Non-pigmented ciliary epithelial cell (primary cell): ENCODE measurements at regions not wholly inside any gene's neighbourhood (a gene's known extent, or its start where the extent isn't known, plus 50 kb on each side); places are given as distances from the start of the nearest gene placed in this dataset.
"Not testable (repeated sequence)": the region's sequence is repeated elsewhere in the genome, so short reads cannot be mapped to it uniquely, and the experiment has no call there.

Experiments used
- DNase-seq: peaks from one replicate; pipeline ENCODE4 v3.0.0-alpha.2; 2010; ENCODE audit warnings: low read depth

DNA sequence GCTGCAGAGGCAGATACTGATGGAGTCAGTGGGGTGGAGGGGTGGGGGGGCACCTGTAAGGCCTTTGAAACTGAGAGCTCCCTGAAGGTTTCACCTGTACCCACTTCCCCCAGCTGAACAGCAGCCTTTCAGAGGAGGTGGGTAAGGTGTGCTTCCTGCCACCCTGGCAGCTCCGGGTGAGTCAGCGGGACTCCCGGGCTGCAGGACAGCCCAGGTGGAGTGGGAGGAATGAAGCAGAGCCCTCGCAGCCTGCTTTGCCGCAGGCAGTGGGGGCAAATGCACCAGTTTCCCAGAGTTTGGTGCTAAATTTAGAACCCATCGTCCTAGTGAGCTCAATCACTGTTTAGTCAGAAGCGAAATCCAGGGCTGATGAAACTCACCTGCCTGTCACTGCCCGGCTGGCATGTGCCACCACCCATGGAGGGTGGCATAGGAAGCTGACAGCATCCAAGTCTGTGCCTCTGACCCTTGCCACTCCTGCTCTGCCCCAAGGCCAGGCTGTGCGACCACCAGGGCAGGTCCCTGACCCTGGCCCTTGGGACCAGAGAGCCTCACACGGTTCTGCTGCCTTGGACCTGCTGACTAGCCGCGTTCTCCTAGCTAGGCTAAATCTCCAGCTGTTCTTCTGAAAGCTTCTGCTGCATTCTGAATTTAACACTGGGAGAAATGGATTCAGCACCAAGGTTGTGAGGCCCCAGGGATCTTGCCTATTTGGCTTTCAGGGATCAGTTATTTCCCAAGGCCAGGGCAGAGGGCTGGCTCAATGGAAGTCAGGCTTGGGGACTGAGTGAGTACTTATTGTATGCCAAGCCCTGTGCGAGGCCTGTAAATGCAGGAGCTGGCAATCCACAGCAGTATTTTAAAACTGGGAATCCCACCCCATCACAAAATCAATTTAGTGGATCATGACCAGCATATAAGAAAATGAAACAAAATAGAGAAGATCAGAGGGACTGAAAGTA lies 67.3 kb upstream of the RASGRF1 start:
- DNase-seq: no peak

DNA sequence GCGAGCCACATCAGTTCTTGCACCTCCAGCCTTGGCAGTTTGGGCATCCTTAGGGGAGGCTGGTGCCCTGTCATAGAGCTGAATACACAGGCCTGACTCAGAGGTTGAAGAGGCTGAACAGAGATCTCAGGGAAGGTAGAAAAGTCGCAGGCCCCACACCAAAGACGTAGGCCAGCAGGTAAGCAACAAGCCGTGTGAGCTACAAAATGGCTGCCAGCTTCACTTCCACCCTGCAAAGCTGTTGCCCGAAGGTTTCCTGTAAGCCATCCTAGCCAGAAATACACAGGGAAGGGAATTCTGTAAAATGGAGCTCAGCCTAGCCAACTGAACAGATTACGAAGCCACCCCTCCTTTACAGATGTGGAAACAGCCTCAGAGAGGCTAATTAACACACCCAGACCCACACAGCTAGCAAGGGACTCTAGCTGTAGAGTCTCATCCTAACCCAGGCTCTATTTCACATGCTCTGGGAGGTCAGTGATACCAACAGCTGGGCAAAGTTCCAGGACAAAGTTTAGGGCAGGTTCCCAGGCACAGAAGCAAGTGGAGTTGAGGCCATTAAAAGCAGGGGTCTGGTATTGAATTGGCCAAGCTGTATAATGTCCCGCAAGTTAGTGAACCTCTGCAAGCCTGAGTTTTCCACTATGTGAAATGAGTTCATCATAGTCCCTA lies 66.3 kb upstream of the RASGRF1 start:
- no peak for DNase-seq

DNA sequence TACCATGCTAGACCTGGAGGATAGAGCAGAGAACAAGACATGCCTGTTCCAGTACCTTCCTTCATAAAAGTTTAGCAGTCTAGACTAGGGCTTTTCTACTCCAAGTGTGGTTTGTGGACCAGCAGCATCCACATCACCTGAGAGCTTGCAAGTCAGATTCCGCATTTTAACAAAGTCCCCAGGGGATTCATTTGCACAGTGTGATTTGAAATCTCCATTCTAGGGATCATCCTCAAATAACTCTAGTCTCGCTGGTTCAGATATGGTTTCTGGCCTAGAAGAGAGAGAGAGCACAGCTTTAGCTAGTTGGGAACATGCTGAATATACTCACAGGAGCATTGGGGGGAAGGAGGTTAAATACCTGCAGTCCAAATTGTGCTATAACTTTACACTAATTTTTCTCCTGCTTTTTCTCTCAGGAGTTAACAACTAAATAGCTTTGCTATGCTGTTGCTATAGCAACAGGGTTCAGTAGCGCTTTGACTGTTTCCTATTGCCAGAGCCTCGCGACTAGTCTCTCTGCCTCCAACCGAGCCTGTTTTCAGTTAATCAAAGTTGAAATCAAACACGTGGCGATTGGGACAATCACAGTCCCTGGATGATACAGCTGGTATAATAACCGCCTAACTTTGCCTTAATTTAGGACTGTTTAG lies 64.0 kb upstream of the RASGRF1 start:
- no peak for DNase-seq

DNA sequence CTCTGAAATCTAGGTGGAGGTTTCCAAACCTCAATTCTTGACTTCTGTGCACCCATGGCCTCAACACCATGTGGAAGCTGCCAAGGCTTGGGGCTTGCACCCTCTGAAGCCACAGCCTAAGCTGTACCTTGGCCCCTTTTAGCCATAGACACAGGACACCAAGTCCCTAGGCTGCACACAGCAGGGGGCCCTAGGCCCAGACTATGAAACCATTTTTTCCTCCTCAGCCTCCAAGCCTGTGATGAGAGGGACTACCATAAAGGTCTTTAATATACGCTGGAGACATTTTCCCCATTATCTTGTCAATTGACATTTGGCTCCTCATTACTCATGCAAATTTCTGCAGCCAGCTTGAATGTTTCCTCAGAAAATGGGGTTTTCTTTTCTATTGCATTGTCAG lies 53.7 kb upstream of the RASGRF1 start:
- not testable (repeated sequence) for DNase-seq

DNA sequence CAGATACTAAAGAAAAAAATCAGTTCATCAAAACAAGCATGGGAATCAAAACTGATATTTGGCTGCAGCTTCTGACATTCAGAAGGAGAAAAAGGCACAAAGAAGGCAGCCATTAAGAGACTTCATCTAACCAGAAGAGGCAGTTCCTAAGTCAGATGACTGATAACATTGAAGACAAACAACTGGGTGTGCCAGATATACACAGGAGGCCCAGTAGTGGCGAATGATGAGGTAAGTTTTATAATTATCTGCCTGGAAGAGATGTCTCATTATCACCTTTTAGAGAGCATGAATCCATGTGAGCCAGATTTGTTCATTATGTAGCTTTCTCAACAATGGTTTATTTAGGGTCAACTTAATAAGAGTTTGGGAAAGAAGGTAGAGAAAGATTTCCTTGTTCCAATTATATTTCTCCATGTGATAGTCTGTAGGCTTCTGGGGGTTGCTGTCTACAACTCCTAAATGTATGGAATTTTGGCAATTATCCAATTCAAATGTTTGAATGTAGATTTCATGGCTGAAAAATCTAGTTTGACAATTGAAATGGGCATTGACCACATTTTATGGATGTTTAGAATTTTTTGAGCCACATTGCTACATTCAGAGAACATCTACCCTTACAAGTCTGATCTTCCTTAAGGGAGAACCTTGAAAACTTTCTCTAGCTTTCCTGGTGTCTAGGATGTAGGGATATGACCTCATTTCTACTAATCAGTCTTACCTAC lies 50.4 kb upstream of the RASGRF1 start:
- DNase-seq: no peak
